HG02973 (cell line): ENCODE measurements at regions not wholly inside any gene's neighbourhood (a gene's known extent, or its start where the extent isn't known, plus 50 kb on each side); places are given as distances from the start of the nearest gene placed in this dataset.
A peak's percentile ranks its signal among the peaks of the same experiment; 100 is the strongest.
"Not testable (repeated sequence)": the region's sequence is repeated elsewhere in the genome, so short reads cannot be mapped to it uniquely, and the experiment has no call there.

Experiments used
- ATAC-seq: cut with Tn5 transposase; IDR thresholded peaks from one replicate; pipeline ENCODE4 v1.9.1; 2021; ENCODE audit warnings: moderate library complexity; ENCODE audit not compliant: unreplicated experiment

- ATAC-seq = no peak
Observed at GRCh38 chr13:31385540-31385939, 185.8 kb downstream of the B3GLCT start.

- ATAC-seq = no peak
Observed at GRCh38 chr13:31394506-31394905, 194.7 kb downstream of the B3GLCT start.

- no peak for ATAC-seq
Observed at GRCh38 chr13:31395090-31395489, 195.3 kb downstream of the B3GLCT start.

- ATAC-seq = no peak
Observed at GRCh38 chr13:31399690-31400089, 199.9 kb downstream of the B3GLCT start.

GRCh38 chr13:31403711-31404110 is 203.9 kb downstream of the B3GLCT start:
- not testable (repeated sequence) for ATAC-seq

- no peak for ATAC-seq
Observed at GRCh38 chr13:31408927-31409326, 209.2 kb downstream of the B3GLCT start.

- no peak for ATAC-seq
Observed at GRCh38 chr13:31409678-31410356, 210.0 kb downstream of the B3GLCT start.

GRCh38 chr13:31413516-31413915 is 213.7 kb downstream of the B3GLCT start:
- ATAC-seq = no peak

- no peak for ATAC-seq
Observed at GRCh38 chr13:31416066-31416465, 216.3 kb downstream of the B3GLCT start.

- ATAC-seq = no peak
Observed at GRCh38 chr13:31418186-31418585, 218.4 kb downstream of the B3GLCT start.

GRCh38 chr13:31421756-31422155 is 222.0 kb downstream of the B3GLCT start:
- ATAC-seq = no peak

- peak; percentile 86 for ATAC-seq
Observed at GRCh38 chr13:31424130-31424729, 224.5 kb downstream of the B3GLCT start.

- no peak for ATAC-seq
Observed at GRCh38 chr13:31426395-31426794, 226.6 kb downstream of the B3GLCT start.

- ATAC-seq = no peak
Observed at GRCh38 chr13:31427151-31428100, 227.7 kb downstream of the B3GLCT start.

- no peak for ATAC-seq
Observed at GRCh38 chr13:31431722-31432137, 232.0 kb downstream of the B3GLCT start.

GRCh38 chr13:31433207-31433606 is 233.4 kb downstream of the B3GLCT start:
- no peak for ATAC-seq

GRCh38 chr13:31433746-31434145 is 234.0 kb downstream of the B3GLCT start:
- no peak for ATAC-seq

GRCh38 chr13:31434613-31435012 is 234.8 kb downstream of the B3GLCT start:
- ATAC-seq = no peak

GRCh38 chr13:31435536-31435935 is 235.8 kb downstream of the B3GLCT start:
- ATAC-seq = no peak

- no peak for ATAC-seq
Observed at GRCh38 chr13:31436478-31436877, 236.7 kb downstream of the B3GLCT start.

- no peak for ATAC-seq
Observed at GRCh38 chr13:31437975-31438374, 238.2 kb downstream of the B3GLCT start.

- ATAC-seq = no peak
Observed at GRCh38 chr13:31440132-31440531, 240.4 kb downstream of the B3GLCT start.
